Endothelial cell of umbilical vein (primary cell): ENCODE measurements at regions not wholly inside any gene's neighbourhood (a gene's known extent, or its start where the extent isn't known, plus 50 kb on each side); places are given as distances from the start of the nearest gene placed in this dataset.

ENCODE experiments used
- BruUV-seq: library from RNA; stranded (reverse); fragments of 400-500 nt; replicated peaks from 2 replicates; lab custom pipeline; 2021; lab: Mats Ljungman, UMichigan
- CTCF ChIA-PET: fragments of 300-600, 350-600 bp; sonication (Branson Sonifier 250); formaldehyde crosslinking; loops from one replicate; lab custom pipeline; 2021; ENCODE audit warnings: antibody characterized with exemption, inconsistent platforms; lab: Charles Lee
- POLR2A ChIA-PET: fragments of 300-600, 350-600 bp; sonication (Branson Sonifier 250); formaldehyde crosslinking; loops from one replicate; lab custom pipeline; 2021; ENCODE audit warnings: antibody characterized with exemption, inconsistent platforms; lab: Charles Lee
- DNase-seq: peaks from one replicate; pipeline ENCODE4 v3.0.0-alpha.2; 2011; ENCODE audit warnings: low read depth, low spot score
- FAIRE-seq: peaks from 2 replicates; lab custom pipeline; 2011; peaks lifted over from hg19 to GRCh38; lab: Jason Lieb, UNC
- H2AFZ ChIP-seq: 2 replicates; pipeline ENCODE4 v1.6.0; 2012; ENCODE audit warnings: low read depth, low read length, control low read depth, inconsistent platforms
- H3K27ac ChIP-seq: 2 replicates; pipeline ENCODE4 v1.5.1; 2011; ENCODE audit warnings: low read depth, mild to moderate bottlenecking, control low read depth, low read length, moderate library complexity; ENCODE audit not compliant: insufficient read depth
- H3K27me3 ChIP-seq, 2 experiments: 2 replicates each; pipeline versions ENCODE4 v1.6.0 to v1.6.1; 2011; ENCODE audit warnings: low read length in 2 of 2, mixed read lengths in 1 of 2; ENCODE audit not compliant: control insufficient read depth in 2 of 2, insufficient read depth in 2 of 2
- H3K36me3 ChIP-seq, 2 experiments: 2 replicates in 1 of 2; 3 replicates in 1 of 2; pipeline ENCODE4 v1.5.1; 2011; ENCODE audit warnings: low read length in 2 of 2, mild to moderate bottlenecking in 1 of 2, moderate library complexity in 1 of 2; ENCODE audit not compliant: control insufficient read depth in 2 of 2, insufficient read depth in 2 of 2; ENCODE audit errors: extremely low read depth in 1 of 2
- H3K4me1 ChIP-seq: 3 replicates; pipeline ENCODE4 v1.5.1; 2011; ENCODE audit warnings: mild to moderate bottlenecking, low read length; ENCODE audit not compliant: control insufficient read depth, insufficient read depth; ENCODE audit errors: extremely low read depth
- H3K4me2 ChIP-seq: 2 replicates; pipeline ENCODE4 v1.6.1; 2011; ENCODE audit warnings: low read length, control low read depth, mixed read lengths; ENCODE audit not compliant: insufficient read depth
- H3K4me3 ChIP-seq, 3 experiments: fragments of 200-600 bp in 1 of 3; sonication (generic), shearing (Covaris generic) in 1 of 3; replicated peaks in 1 of 3; 2 replicates each; pipeline ENCODE4 v1.5.1; 2011 to 2016; ENCODE audit warnings: control low read depth in 3 of 3, low read length in 3 of 3, mild to moderate bottlenecking in 2 of 3, inconsistent platforms in 1 of 3, low read depth in 1 of 3, moderate library complexity in 1 of 3; ENCODE audit not compliant: insufficient read depth in 1 of 3
- H3K79me2 ChIP-seq: 2 replicates; pipeline ENCODE4 v1.6.0; 2012; ENCODE audit warnings: low read length, inconsistent platforms; ENCODE audit not compliant: control insufficient read depth, insufficient read depth
- H3K9ac ChIP-seq: replicated peaks from 2 replicates; pipeline ENCODE3; 2011; ENCODE audit warnings: low read length, control low read depth; ENCODE audit not compliant: insufficient read depth; ENCODE audit errors: extremely low read depth
- H3K9me1 ChIP-seq: replicated peaks from 3 replicates; pipeline ENCODE4 v1.6.0; 2011; ENCODE audit warnings: mild to moderate bottlenecking, low read length; ENCODE audit not compliant: control insufficient read depth, insufficient read depth; ENCODE audit errors: extremely low read depth
- H3K9me3 ChIP-seq: replicated peaks from 2 replicates; pipeline ENCODE4 v1.5.1; 2012; ENCODE audit warnings: low read length, inconsistent platforms; ENCODE audit not compliant: control insufficient read depth, insufficient read depth
- H4K20me1 ChIP-seq: replicated peaks from 2 replicates; pipeline ENCODE3; 2011; ENCODE audit warnings: mild to moderate bottlenecking, low read length; ENCODE audit not compliant: control insufficient read depth, insufficient read depth; ENCODE audit errors: extremely low read depth
- JUN ChIP-seq: IDR thresholded peaks from 2 replicates; pipeline ENCODE4 v1.6.1; 2011; ENCODE audit warnings: borderline replicate concordance, low read depth; ENCODE audit not compliant: insufficient read length, insufficient read depth
- MYC ChIP-seq: IDR thresholded peaks from one replicate; pipeline ENCODE4 v1.6.1; 2011; ENCODE audit warnings: mild to moderate bottlenecking, low read depth, low read length
- POLR2A ChIP-seq: IDR thresholded peaks from 2 replicates; pipeline ENCODE4 v1.6.1; 2012; ENCODE audit warnings: low read depth, mild to moderate bottlenecking, control low read depth, low read length
- dilution Hi-C: fragments of 300-500 bp; cut with MboI; formaldehyde crosslinking; loops from one replicate; pipeline ENCODE4 v1.15.0; 2019; ENCODE audit warnings: low sequenced_read_pairs; ENCODE audit not compliant: extremely low pct_ligation_motif_present
- intact Hi-C: fragments of 100-400 bp; cut with micrococcal nuclease; formaldehyde crosslinking; loops from one replicate; pipeline ENCODE4 v1.10.0; 2022
- TF ChIP-seq, protein P1 (sequence below), 2 donors: IDR thresholded peaks; 1 replicate in 1 of 2; 2 replicates in 1 of 2; pipeline ENCODE4 v1.5.1; 2011; ENCODE audit warnings: low read length in 2 of 2, mild to moderate bottlenecking in 2 of 2, moderate library complexity in 2 of 2, control low read depth in 1 of 2, inconsistent platforms in 1 of 2, low read depth in 1 of 2; ENCODE audit not compliant: insufficient read depth in 1 of 2; ENCODE audit errors: extremely low read depth in 1 of 2
- TF ChIP-seq, protein P2 (sequence below): IDR thresholded peaks from 2 replicates; pipeline ENCODE4 v1.6.1; 2011; ENCODE audit not compliant: insufficient read depth, insufficient read length

DNA sequence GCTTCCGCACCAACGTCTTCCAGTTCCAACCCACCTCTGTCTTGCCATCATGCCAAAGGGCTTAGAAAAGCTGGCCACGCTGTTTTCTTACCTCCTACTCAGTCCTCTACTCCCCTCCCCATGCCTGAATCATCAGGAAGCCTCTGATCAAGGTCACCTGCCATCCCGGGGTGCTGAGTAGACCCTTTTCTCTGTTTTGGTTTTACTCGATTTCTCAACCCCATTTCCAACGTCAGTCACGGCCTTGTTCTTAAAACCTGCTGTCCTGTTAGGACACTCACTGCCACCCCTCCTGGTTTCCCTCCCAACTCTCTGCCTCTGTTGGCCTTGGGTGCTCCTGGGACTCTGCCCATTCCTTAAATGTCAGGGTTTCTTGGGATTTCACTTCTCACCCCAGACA, 350.1 kb downstream of the FOXO1 start:
- FAIRE-seq, result no peak
- no peaks in the 10 kb centered on the region for H3K79me2 ChIP-seq
- POLR2A ChIA-PET, result no interaction called here
- TF ChIP-seq, protein P1, sequence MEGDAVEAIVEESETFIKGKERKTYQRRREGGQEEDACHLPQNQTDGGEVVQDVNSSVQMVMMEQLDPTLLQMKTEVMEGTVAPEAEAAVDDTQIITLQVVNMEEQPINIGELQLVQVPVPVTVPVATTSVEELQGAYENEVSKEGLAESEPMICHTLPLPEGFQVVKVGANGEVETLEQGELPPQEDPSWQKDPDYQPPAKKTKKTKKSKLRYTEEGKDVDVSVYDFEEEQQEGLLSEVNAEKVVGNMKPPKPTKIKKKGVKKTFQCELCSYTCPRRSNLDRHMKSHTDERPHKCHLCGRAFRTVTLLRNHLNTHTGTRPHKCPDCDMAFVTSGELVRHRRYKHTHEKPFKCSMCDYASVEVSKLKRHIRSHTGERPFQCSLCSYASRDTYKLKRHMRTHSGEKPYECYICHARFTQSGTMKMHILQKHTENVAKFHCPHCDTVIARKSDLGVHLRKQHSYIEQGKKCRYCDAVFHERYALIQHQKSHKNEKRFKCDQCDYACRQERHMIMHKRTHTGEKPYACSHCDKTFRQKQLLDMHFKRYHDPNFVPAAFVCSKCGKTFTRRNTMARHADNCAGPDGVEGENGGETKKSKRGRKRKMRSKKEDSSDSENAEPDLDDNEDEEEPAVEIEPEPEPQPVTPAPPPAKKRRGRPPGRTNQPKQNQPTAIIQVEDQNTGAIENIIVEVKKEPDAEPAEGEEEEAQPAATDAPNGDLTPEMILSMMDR (IDR thresholded peaks at IDR 0.05; ENCODE audit: extremely low read depth in 1 of 2, insufficient read depth in 1 of 2, low read depth in 1 of 2, low read length in 2 of 2), result no peak
- no peak for TF ChIP-seq POLR2A
- intact Hi-C loops (loop anchor here (10.0 kb wide), 1 partner anchor 202 kb away; no protein-coding TSS in a partner anchor), dilution Hi-C loops (no loop called here)
- H2AFZ ChIP-seq, result no peak overlapping the region
- no peak overlapping the region for H3K9ac ChIP-seq
- no peak overlapping the region for H3K27ac ChIP-seq
- no TSS peak for BruUV-seq
- no peaks in the 10 kb centered on the region for H3K9me1 ChIP-seq
- no peak overlapping the region for H3K4me2 ChIP-seq
- no peaks in the 10 kb centered on the region for H4K20me1 ChIP-seq
- H3K36me3 ChIP-seq, result no peaks in the 10 kb centered on the region
- no peaks in the 10 kb centered on the region for H3K27me3 ChIP-seq
- H3K4me3 ChIP-seq, result no peak overlapping the region
- peaks cover 22% of the 10 kb centered on the region for H3K4me1 ChIP-seq
- H3K9me3 ChIP-seq, result no peaks in the 10 kb centered on the region
- CTCF ChIA-PET, result no interaction called here
- no peak for DNase-seq

DNA sequence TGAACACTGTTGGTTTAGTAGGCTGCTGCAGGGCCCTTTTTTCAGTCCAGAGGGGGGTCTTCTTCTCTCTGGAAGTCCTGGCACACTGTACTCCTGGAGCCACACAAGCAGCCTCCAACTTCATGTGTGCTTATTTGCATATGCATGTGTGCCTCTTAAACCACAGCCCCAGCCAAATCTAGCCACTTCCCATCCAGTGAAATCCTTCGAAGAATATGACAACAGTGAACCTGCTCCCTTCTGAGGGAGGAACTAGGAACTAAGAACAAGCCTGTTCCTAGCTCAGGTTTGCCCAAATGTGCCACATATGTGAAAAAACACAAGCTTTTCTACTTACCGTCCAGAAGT, 348.5 kb downstream of the FOXO1 start:
- dilution Hi-C loops (no loop called here), intact Hi-C loops (loop anchor here (2.0 to 10.0 kb wide), 2 partner anchors 203 to 295 kb away; no protein-coding TSS in a partner anchor)
- Histone ChIP-seq H3K9me3 (no peaks in the 10 kb centered on the region), H3K27me3 (no peaks in the 10 kb centered on the region), H3K9ac (no peak overlapping the region), H3K27ac (no peak overlapping the region), H2AFZ (no peak overlapping the region), H3K79me2 (no peaks in the 10 kb centered on the region), H4K20me1 (no peaks in the 10 kb centered on the region), H3K36me3 (no peaks in the 10 kb centered on the region), H3K4me1 (peaks cover 20% of the 10 kb centered on the region), H3K4me3 (no peak overlapping the region), H3K4me2 (no peak overlapping the region), H3K9me1 (no peaks in the 10 kb centered on the region)
- BruUV-seq, result no TSS peak
- CTCF ChIA-PET, result no interaction called here
- DNase-seq (no peak), FAIRE-seq (no peak)
- POLR2A ChIA-PET, result no interaction called here
- TF ChIP-seq POLR2A, result no peak
- TF ChIP-seq, protein P2, sequence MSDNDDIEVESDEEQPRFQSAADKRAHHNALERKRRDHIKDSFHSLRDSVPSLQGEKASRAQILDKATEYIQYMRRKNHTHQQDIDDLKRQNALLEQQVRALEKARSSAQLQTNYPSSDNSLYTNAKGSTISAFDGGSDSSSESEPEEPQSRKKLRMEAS, result no peak
- TF ChIP-seq MYC, result no peak
- TF ChIP-seq JUN, result no peak
